ENCODE measurements at regions not wholly inside any gene's neighbourhood (a gene's known extent, or its start where the extent isn't known, plus 50 kb on each side); places are given as distances from the start of the nearest gene placed in this dataset.
"Not testable (repeated sequence)": the region's sequence is repeated elsewhere in the genome, so short reads cannot be mapped to it uniquely, and the experiment has no call there.

DNA sequence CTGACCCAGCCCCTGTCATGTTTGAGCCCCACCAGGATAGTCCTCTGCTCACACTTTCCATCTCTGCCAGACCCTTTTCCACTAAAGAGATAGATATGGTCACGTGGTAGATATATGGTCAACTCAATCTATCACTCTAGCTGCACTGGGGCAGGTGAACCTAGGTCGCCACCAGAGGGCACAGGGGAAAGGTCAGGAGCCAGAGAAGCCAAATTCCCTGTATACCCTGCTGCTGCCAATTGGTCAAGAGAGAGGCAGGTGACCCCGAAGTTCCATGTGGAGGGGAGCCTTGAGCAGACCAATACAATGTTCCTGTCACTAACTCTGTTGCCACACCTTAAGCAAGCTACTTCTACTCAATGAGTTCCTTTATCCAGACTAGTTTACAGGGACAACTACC, 101.1 kb upstream of the GALNT18 start:
- H3K36me3 ChIP-seq: no peaks in the 10 kb centered on the region
- no peak overlapping the region for H3K27ac ChIP-seq
- no peak overlapping the region for H3K4me3 ChIP-seq
- H3K4me1 ChIP-seq: no peaks in the 10 kb centered on the region
- H3K27me3 ChIP-seq: no peaks in the 10 kb centered on the region
- TF ChIP-seq, protein P1, sequence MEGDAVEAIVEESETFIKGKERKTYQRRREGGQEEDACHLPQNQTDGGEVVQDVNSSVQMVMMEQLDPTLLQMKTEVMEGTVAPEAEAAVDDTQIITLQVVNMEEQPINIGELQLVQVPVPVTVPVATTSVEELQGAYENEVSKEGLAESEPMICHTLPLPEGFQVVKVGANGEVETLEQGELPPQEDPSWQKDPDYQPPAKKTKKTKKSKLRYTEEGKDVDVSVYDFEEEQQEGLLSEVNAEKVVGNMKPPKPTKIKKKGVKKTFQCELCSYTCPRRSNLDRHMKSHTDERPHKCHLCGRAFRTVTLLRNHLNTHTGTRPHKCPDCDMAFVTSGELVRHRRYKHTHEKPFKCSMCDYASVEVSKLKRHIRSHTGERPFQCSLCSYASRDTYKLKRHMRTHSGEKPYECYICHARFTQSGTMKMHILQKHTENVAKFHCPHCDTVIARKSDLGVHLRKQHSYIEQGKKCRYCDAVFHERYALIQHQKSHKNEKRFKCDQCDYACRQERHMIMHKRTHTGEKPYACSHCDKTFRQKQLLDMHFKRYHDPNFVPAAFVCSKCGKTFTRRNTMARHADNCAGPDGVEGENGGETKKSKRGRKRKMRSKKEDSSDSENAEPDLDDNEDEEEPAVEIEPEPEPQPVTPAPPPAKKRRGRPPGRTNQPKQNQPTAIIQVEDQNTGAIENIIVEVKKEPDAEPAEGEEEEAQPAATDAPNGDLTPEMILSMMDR (IDR thresholded peaks at IDR 0.05): no peak
- no peak for DNase-seq (ENCODE audit: low spot score)
- H3K9me3 ChIP-seq: peaks cover 0 to 8% of the 10 kb centered on the region in 2 donors

DNA sequence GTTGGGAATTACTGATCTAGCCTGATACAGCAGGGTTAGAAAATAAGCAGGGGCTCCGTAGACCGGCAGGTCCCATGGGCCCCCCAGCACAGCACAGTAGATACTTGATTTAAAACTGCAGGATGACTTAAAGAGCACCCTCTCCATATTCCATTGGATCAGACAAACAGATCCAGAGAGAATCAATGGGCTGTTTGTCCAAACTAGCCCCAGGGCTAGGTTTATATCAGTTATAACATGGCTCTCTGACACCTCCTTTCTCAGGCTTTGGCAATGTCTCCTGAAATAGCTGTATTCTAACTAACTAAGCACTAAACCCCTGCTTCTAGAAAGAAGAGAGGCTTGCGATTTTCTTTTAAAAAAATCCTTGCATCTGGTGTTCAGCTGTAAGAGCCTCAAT, 100.4 kb upstream of the GALNT18 start:
- H3K4me1 ChIP-seq: no peaks in the 10 kb centered on the region
- no peak for DNase-seq (ENCODE audit: low spot score)
- no peak overlapping the region for H3K27ac ChIP-seq
- no peaks in the 10 kb centered on the region for H3K36me3 ChIP-seq
- peaks cover 0 to 8% of the 10 kb centered on the region in 2 donors for H3K9me3 ChIP-seq
- no peak overlapping the region for H3K4me3 ChIP-seq
- TF ChIP-seq, protein P1 (IDR thresholded peaks at IDR 0.05): no peak
- H3K27me3 ChIP-seq: no peaks in the 10 kb centered on the region

DNA sequence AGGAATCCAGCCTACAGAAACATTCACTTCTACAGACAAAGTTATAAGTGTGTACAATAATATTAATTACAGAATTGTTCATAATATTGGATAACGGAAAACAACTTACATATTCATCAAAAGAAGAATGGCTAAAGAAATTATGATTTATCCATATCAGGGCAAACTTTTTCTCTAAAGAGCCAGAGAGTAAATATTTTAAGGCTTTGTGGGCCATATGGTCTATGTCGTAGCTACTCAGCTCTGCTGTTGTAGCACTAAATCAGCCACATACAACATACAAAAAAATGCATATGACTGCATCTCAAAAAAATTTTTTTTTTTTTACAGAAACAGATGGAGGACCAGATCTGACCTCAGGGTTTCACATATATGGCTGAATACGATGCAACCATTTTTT, 96.7 kb upstream of the GALNT18 start:
- DNase-seq (ENCODE audit: low spot score): no peak
- no peak overlapping the region for H3K27ac ChIP-seq
- no peaks in the 10 kb centered on the region for H3K4me1 ChIP-seq
- H3K36me3 ChIP-seq: no peaks in the 10 kb centered on the region
- TF ChIP-seq, protein P1 (IDR thresholded peaks at IDR 0.05): no peak
- no peak overlapping the region for H3K4me3 ChIP-seq
- no peaks in the 10 kb centered on the region for H3K27me3 ChIP-seq
- peaks cover 0 to 22% of the 10 kb centered on the region in 2 donors for H3K9me3 ChIP-seq

DNA sequence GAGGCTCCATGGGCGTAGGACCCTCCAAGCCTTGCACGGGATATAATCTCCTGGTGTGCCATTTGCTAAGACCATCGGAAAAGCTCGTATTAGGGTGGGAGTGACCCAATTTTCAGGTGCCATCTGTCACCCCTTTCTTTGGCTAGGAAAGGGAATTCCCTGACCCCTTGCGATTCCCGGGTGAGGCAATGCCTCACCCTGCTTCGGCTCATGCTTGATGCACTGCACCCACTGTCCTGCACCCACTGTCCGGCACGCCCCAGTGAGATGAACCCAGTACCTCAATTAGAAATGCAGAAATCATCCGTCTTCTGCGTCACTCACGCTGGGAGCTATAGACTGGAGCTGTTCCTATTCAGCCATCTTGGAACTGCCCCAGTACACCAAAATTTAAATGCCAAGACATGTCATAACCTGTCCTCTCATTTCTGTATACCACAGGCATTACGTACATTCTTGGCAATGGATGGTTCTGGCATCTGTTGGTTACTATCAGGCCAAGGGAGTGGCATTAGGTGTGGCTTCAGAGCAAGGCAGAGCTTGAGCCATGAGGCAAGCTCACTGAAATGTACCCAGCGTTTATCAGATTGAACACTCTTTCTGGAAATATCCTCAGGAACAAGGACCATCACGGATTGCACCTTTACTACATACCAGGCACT, 95.4 kb upstream of the GALNT18 start:
- peaks cover 0 to 22% of the 10 kb centered on the region in 2 donors for H3K9me3 ChIP-seq
- no peaks in the 10 kb centered on the region for H3K4me1 ChIP-seq
- no peaks in the 10 kb centered on the region for H3K27me3 ChIP-seq
- TF ChIP-seq, protein P1 (IDR thresholded peaks at IDR 0.05): no peak
- no peak for DNase-seq (ENCODE audit: low spot score)
- no peak overlapping the region for H3K27ac ChIP-seq
- H3K36me3 ChIP-seq: no peaks in the 10 kb centered on the region
- H3K4me3 ChIP-seq: no peak overlapping the region

DNA sequence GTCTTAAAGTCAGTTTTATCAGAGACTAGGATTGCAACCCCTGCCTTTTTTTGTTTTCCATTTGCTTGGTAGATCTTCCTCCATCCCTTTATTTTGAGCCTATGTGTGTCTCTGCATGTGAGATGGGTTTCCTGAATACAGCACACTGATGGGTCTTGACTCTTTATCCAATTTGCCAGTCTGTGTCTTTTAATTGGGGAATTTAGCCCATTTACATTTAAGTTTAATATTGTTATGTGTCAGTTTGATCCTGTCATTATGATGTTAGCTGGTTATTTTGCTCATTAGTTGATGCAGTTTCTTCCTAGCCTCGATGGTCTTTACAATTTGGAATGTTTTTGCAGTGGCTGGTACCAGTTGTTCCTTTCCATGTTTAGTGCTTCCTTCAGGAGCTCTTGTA, 93.3 kb upstream of the GALNT18 start:
- H3K27ac ChIP-seq; H3K27me3 ChIP-seq; DNase-seq (ENCODE audit: low spot score); H3K4me1 ChIP-seq; H3K4me3 ChIP-seq; H3K36me3 ChIP-seq: not testable (repeated sequence)
- H3K9me3 ChIP-seq: peaks cover 0 to 14% of the 10 kb centered on the region in 2 donors

DNA sequence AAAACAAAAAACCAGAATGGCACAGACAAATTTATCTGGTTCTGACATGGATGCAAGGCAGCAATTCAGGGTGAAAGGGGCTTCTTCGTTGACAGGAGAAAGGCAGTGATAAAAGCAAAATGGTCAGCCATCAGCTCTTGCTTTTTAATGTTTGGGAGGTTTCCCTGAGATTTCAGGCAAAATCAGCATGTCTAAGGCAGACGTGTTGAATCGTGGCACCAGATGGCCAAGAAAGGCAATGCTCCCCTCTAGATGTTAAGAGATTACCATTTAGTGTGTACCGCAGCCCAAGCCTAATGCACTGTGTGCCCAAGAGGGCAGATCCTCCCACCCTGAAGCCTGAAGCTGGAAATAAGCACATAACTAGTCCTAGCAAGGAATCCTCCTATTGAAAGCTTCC, 88.8 kb upstream of the GALNT18 start:
- Histone ChIP-seq H3K27me3 (no peaks in the 10 kb centered on the region), H3K36me3 (no peaks in the 10 kb centered on the region), H3K4me3 (no peak overlapping the region), H3K4me1 (no peaks in the 10 kb centered on the region), H3K9me3 (peaks cover 0 to 3% of the 10 kb centered on the region in 2 donors), H3K27ac (no peak overlapping the region)
- DNase-seq (ENCODE audit: low spot score): no peak
- TF ChIP-seq, protein P1 (IDR thresholded peaks at IDR 0.05): no peak
